M059J (cell line): ENCODE measurements at regions not wholly inside any gene's neighbourhood (a gene's known extent, or its start where the extent isn't known, plus 50 kb on each side); places are given as distances from the start of the nearest gene placed in this dataset.

ENCODE experiments used
- DNase-seq: peaks from one replicate; pipeline ENCODE4 v3.0.0-alpha.2; 2012; ENCODE audit warnings: low read depth

- no peak for DNase-seq
Measured at GRCh38 chr9:91157883-91158282, 203.8 kb downstream of the AUH start.

DNA sequence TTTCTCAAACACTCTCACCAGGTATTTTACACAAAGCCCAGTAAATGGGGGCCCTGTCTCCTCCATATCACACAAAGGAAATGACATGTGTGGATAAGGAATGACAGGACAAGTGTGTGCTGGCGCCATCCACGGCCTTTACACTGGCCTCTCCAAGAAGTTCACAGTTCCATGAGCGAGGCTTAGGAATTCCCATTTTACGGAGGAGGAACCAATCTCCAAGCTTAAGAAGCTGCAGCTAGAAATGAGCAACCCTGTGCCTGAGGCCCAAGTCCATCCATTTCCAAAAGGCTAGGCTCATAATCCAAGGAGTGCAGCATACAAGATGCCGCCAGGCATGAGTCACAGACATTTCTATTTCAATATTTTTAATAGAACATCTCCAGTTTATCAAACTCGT lies 203.4 kb downstream of the AUH start:
- DNase-seq, result no peak

DNA sequence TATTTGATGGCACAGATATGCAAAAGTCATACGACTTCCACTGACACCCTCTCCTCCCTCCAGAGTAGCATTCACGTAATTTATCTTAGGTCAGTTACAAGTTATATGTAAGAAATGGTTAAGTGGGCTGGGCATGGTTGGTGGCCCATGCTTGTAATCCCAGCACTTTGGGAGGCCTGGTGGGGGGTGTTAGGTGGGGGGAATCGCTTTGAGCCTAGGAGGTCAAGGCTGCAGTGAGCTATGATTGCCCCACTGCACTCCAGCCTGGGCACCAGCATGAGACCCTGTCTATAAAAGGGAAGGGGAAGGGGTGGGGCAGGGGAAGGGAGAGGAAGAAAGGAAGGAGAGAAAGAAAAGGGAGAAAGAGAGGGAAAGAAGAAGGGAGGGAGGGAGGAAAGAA lies 202.8 kb downstream of the AUH start:
- DNase-seq, result no peak

GRCh38 chr9:91159664-91160121 lies 202.0 kb downstream of the AUH start:
- DNase-seq, result no peak

DNA sequence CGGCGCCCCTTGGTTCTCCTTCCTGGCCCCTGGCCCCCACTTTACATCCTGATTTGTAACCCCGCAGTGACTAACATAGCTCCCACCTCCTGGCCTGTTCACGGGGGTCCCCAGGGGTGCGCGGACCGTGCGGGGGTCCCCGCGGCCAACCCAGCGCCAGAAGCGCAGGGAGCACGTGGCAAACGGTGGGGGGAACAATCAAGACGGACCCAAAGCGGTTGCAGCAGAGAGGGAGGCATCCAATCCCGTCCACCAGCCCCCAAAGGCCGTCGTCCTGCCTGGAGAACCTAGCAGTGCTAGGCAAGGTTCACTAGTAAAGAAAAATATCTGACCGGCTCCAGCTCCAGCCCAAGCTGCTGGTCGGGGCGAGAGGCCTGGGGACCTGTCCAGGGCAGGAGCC lies 201.5 kb downstream of the AUH start:
- no peak for DNase-seq

DNA sequence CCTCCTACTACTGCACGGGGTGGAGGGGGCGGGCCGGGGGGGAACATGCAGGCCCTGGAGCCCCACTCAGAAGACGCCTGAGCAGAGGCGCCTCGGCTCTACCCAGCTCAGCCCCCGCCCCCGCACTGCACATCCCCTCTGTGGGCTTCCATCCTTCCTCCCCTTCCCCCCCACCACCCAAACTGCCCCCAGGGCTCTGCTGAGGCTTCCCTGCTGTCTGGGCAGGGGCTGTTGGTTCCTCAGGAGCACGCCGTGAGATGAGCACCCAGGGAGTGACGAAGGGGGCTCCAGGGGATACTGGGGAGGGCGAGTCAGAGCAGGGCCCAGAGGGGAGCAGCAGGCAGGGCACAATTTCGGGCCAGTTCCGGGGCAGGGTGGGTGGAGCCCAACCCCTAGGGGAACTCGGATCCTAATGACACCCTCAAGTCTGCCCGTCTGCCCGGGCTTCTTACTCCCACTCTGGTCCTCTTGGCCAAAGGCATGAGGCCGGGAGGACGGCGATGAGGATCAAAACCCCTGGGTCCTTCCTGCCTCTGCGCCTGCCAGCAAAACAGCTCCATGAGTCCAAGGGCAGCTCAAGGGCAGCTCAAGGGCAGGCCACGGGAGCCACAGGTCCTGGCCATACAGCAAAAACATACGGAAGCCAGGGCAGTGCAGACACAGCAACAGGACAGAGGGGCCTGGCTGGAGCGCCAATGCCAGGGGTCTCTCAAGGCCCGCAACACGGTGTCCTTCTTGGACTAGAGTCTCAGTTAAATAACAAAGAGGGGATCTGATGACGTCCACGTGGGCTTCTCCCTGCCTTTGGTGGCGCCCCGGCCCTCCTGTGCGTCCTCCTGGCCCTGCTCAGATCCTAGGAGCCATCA lies 200.9 kb downstream of the AUH start:
- DNase-seq, result no peak

DNA sequence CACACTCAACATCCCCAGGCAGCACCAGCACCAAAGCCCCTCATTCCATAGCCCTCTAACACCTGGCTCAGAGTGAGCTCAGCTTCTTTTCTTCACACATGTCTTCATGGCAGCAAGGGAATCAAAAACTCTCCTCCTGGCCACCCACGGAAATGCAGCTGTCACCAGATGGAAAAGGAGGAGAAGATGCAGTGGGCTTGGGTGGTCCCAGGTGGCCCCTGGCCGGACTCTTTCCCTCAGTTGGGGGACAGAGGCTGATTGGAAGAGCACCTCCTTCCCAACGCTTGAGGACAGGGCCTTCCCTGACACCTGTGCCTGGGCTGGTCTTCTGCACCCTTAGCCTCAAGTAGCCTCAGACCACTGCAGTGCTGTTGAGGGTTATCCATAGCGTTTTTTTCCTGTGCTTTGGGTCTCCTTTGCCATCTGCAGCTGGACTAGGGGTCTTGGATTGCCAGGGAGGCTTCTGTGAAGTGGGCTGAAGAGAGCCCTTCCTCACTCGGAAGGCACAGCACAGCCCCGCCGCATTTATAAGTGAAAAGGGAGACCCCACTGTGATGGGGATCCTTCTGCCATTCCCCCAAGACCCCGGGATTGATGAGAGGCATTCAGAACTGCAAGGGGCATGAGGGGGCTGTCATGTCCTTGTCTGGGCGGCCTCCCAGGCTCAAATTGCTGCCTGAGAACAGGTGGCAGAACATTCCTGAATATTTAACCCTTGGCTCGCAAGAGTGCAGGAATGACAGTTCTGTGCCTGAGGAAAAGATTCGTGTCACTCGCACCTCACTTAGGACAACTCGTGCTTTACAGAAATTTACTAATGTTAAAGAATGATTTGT lies 200.0 kb downstream of the AUH start:
- no peak for DNase-seq

DNA sequence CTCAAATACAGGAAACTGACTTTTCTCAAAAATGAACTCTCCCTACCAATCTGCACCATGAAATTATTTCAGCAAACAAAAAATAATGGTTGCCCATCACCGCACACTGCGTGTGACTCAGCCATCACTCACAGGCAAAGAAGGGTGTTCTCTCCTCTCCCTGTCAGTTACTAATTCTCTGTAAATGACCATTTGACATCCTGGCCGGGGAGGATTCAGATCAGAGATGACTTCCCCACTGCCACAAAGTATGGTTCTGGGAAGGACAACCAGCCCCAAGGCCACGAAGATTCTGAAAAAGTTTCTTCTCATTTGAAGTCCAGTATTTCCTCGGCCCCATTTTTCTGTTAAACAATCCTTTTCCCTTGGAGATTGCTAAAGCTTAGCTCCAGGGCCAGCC lies 199.4 kb downstream of the AUH start:
- peak; percentile 86 for DNase-seq

GRCh38 chr9:91162784-91163443 lies 198.8 kb downstream of the AUH start:
- peak; percentile 79 for DNase-seq

GRCh38 chr9:91163444-91163772 lies 198.3 kb downstream of the AUH start:
- DNase-seq, result no peak

DNA sequence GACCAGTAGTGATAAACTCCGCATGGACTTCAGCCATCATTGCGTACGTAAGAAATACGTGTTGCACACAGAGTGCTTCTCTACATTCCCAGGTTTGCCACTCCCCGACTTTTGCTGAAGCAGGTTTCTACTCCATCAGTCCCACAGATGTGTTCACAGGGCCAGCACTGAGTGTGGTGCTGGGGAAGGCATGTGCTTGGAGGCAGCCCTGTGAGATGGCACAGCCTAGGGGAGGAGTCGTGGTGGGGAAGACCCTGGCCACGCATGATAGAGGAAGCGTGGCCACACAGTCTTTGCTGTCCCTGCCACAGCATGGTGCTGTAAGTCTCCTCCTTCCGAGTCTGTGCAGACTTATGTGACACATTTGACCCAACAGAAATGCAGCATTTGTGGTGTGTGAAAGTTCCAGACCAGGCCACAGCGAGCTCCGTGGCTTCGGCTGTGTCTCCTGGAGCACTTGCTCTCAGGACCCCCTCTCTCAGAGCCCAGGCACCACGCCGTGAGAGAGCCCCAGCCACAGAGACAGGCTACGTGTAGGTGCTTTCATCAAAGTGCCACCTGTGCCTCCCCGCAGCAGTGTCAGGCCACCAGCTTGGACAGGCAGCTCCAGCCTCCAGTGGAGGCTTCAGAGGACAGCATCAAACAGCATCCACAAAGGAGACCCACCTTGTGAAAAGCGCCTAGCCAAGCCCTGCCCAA lies 197.8 kb downstream of the AUH start:
- DNase-seq, result no peak
